GM23338 (cell line): ENCODE measurements at regions not wholly inside any gene's neighbourhood (a gene's known extent, or its start where the extent isn't known, plus 50 kb on each side); places are given as distances from the start of the nearest gene placed in this dataset.

Experiments used
- ATAC-seq: fragments of 200-7000 bp; cut with Tn5 transposase; 3 replicates; pipeline ENCODE4 v1.9.1; 2020
- DNase-seq: peaks from one replicate; pipeline ENCODE4 v3.0.0-alpha.2; 2015; ENCODE audit warnings: low spot score
- H2AFZ ChIP-seq: fragments of 200-600 bp; sonication (generic); 2 replicates; pipeline ENCODE4 v1.8.0; 2016; ENCODE audit warnings: antibody characterized with exemption, mild to moderate bottlenecking, moderate library complexity
- H3F3A ChIP-seq: fragments of 200-600 bp; sonication (generic); replicated peaks from 2 replicates; pipeline ENCODE4 v1.8.0; 2017; ENCODE audit warnings: antibody characterized with exemption, mixed run types, low read depth
- H3K27ac ChIP-seq: fragments of 200-600 bp; sonication (generic); 2 replicates; pipeline ENCODE4 v1.6.1; 2016; ENCODE audit warnings: low read depth
- H3K27me3 ChIP-seq: fragments of 200-600 bp; sonication (generic); 2 replicates; pipeline ENCODE4 v1.8.0; 2016; ENCODE audit warnings: mild to moderate bottlenecking, mixed run types, moderate library complexity; ENCODE audit not compliant: insufficient read depth
- H3K36me3 ChIP-seq: fragments of 200-600 bp; sonication (generic); 2 replicates; pipeline ENCODE4 v1.8.0; 2016; ENCODE audit warnings: mild to moderate bottlenecking; ENCODE audit not compliant: insufficient read depth
- H3K4me1 ChIP-seq: fragments of 200-600 bp; sonication (generic); 2 replicates; pipeline ENCODE4 v1.8.0; 2016; ENCODE audit warnings: mild to moderate bottlenecking, moderate library complexity; ENCODE audit not compliant: insufficient read depth
- H3K4me2 ChIP-seq: fragments of 200-600 bp; sonication (generic); 2 replicates; pipeline ENCODE4 v1.7.1; 2017; ENCODE audit warnings: mixed run types
- H3K4me3 ChIP-seq: fragments of 200-600 bp; sonication (generic); 2 replicates; pipeline ENCODE4 v1.6.1; 2016; ENCODE audit warnings: mixed run types
- H3K79me2 ChIP-seq: fragments of 200-600 bp; sonication (generic); replicated peaks from 2 replicates; pipeline ENCODE4 v1.8.0; 2017; ENCODE audit warnings: mild to moderate bottlenecking; ENCODE audit not compliant: insufficient read depth
- H3K9me2 ChIP-seq: fragments of 200-600 bp; sonication (generic); 2 replicates; pipeline ENCODE4 v1.8.0; 2017; ENCODE audit not compliant: insufficient read depth
- H4K20me1 ChIP-seq: fragments of 200-600 bp; sonication (generic); replicated peaks from 2 replicates; pipeline ENCODE4 v1.8.0; 2017; ENCODE audit warnings: mild to moderate bottlenecking; ENCODE audit not compliant: insufficient read depth
- H3K27ac Mint-ChIP-seq: 2 replicates; pipeline ENCODE4 v1.8.0; 2020; ENCODE audit warnings: inconsistent platforms, mild to moderate bottlenecking, moderate library complexity, mixed read lengths
- H3K27me3 Mint-ChIP-seq: 3 replicates; pipeline ENCODE4 v1.8.0; 2022; ENCODE audit warnings: low read depth, mild to moderate bottlenecking, moderate library complexity, mixed read lengths, inconsistent platforms; ENCODE audit not compliant: insufficient read depth, poor library complexity
- H3K36me3 Mint-ChIP-seq: 3 replicates; pipeline ENCODE4 v1.8.0; 2021; ENCODE audit warnings: low read depth, mild to moderate bottlenecking, inconsistent platforms, moderate library complexity, mixed read lengths
- H3K4me1 Mint-ChIP-seq: 3 replicates; pipeline ENCODE4 v1.8.0; 2020; ENCODE audit warnings: mild to moderate bottlenecking, inconsistent platforms, mixed read lengths
- H3K4me3 Mint-ChIP-seq: 3 replicates; pipeline ENCODE4 v1.8.0; 2021; ENCODE audit warnings: moderate library complexity, mild to moderate bottlenecking, inconsistent platforms, mixed read lengths
- H3K9me3 Mint-ChIP-seq: 3 replicates; pipeline ENCODE4 v1.8.0; 2020; ENCODE audit warnings: moderate library complexity, mild to moderate bottlenecking, inconsistent platforms, mixed read lengths
- CREB1 ChIP-seq: fragments of 250-450 bp; sonication (Bioruptor Pico); IDR thresholded peaks from 2 replicates; pipeline ENCODE4 v1.5.0; 2020; ENCODE audit warnings: low read depth, mild to moderate bottlenecking, moderate library complexity
- EZH2 ChIP-seq: fragments of 200-600 bp; sonication (generic); IDR thresholded peaks from one replicate; pipeline ENCODE4 v1.8.0; 2017; ENCODE audit warnings: antibody characterized with exemption, mild to moderate bottlenecking, low read depth; ENCODE audit not compliant: unreplicated experiment
- NANOG ChIP-seq: IDR thresholded peaks from 2 replicates; pipeline ENCODE4 v1.6.1; 2016; ENCODE audit warnings: antibody characterized with exemption, borderline replicate concordance
- TF ChIP-seq, protein P1 (sequence below): IDR thresholded peaks from one replicate; pipeline ENCODE4 v1.6.1; 2018; ENCODE audit warnings: antibody characterized with exemption; ENCODE audit not compliant: unreplicated experiment
- TF ChIP-seq, protein P2 (sequence below): IDR thresholded peaks from 2 replicates; pipeline ENCODE4 v1.6.1; 2016; ENCODE audit warnings: antibody characterized with exemption
- TF ChIP-seq, protein P3 (sequence below), 2 experiments: fragments of 200-600 bp in 1 of 2; sonication (generic) in 1 of 2; conservative IDR thresholded peaks; 2 replicates each; pipeline versions ENCODE4 v1.5.1 to v1.6.1; 2016 to 2017; ENCODE audit warnings: antibody characterized with exemption in 2 of 2, low read depth in 2 of 2, mild to moderate bottlenecking in 2 of 2, moderate library complexity in 1 of 2
- TF ChIP-seq, protein P4 (sequence below): fragments of 250-450 bp; sonication (Bioruptor Pico); IDR thresholded peaks from 2 replicates; pipeline ENCODE4 v1.5.0; 2020; ENCODE audit warnings: mild to moderate bottlenecking, moderate library complexity

DNA sequence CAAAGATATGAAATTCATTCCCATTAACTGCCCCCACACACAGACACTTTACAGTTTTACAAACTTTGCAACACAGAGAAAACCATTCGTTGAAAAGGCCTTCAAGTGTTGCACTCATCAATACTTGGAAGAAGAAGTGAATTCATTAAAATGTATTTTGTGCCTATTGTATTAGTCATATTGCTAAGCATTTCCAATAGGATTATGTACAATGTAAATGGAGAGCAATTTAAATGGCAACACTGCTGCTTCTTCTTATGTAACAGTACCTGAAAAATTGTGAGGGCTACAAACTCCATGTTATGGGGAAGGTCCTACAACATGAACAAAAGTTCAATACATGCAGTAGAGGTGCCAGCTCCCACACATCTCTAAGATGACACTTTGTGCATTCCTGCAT is 209.3 kb upstream of the POGK start:
- Histone ChIP-seq H3K36me3 (no peaks in the 10 kb centered on the region), H3K4me2 (no peak overlapping the region), H3K79me2 (no peaks in the 10 kb centered on the region), H2AFZ (no peak overlapping the region), H3F3A (no peaks in the 10 kb centered on the region), H3K4me1 (no peaks in the 10 kb centered on the region), H3K27ac (no peak overlapping the region), H3K9me2 (0 out of 2 replicates have a peak, but pooled peaks cover 3% of the 10 kb centered on the region), H4K20me1 (no peaks in the 10 kb centered on the region), H3K4me3 (no peak overlapping the region), H3K27me3 (no peaks in the 10 kb centered on the region)
- no peaks in the 10 kb centered on the region for H3K36me3 Mint-ChIP-seq
- H3K4me3 Mint-ChIP-seq, result no peak overlapping the region
- H3K27me3 Mint-ChIP-seq, result no peaks in the 10 kb centered on the region
- TF ChIP-seq EZH2 (no peak), NANOG (no peak), CREB1 (CRISPR knock-in tag) (no peak)
- TF ChIP-seq, protein P1, sequence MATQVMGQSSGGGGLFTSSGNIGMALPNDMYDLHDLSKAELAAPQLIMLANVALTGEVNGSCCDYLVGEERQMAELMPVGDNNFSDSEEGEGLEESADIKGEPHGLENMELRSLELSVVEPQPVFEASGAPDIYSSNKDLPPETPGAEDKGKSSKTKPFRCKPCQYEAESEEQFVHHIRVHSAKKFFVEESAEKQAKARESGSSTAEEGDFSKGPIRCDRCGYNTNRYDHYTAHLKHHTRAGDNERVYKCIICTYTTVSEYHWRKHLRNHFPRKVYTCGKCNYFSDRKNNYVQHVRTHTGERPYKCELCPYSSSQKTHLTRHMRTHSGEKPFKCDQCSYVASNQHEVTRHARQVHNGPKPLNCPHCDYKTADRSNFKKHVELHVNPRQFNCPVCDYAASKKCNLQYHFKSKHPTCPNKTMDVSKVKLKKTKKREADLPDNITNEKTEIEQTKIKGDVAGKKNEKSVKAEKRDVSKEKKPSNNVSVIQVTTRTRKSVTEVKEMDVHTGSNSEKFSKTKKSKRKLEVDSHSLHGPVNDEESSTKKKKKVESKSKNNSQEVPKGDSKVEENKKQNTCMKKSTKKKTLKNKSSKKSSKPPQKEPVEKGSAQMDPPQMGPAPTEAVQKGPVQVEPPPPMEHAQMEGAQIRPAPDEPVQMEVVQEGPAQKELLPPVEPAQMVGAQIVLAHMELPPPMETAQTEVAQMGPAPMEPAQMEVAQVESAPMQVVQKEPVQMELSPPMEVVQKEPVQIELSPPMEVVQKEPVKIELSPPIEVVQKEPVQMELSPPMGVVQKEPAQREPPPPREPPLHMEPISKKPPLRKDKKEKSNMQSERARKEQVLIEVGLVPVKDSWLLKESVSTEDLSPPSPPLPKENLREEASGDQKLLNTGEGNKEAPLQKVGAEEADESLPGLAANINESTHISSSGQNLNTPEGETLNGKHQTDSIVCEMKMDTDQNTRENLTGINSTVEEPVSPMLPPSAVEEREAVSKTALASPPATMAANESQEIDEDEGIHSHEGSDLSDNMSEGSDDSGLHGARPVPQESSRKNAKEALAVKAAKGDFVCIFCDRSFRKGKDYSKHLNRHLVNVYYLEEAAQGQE, result no peak
- TF ChIP-seq, protein P2, sequence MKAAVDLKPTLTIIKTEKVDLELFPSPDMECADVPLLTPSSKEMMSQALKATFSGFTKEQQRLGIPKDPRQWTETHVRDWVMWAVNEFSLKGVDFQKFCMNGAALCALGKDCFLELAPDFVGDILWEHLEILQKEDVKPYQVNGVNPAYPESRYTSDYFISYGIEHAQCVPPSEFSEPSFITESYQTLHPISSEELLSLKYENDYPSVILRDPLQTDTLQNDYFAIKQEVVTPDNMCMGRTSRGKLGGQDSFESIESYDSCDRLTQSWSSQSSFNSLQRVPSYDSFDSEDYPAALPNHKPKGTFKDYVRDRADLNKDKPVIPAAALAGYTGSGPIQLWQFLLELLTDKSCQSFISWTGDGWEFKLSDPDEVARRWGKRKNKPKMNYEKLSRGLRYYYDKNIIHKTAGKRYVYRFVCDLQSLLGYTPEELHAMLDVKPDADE, result no peak
- TF ChIP-seq, protein P3, sequence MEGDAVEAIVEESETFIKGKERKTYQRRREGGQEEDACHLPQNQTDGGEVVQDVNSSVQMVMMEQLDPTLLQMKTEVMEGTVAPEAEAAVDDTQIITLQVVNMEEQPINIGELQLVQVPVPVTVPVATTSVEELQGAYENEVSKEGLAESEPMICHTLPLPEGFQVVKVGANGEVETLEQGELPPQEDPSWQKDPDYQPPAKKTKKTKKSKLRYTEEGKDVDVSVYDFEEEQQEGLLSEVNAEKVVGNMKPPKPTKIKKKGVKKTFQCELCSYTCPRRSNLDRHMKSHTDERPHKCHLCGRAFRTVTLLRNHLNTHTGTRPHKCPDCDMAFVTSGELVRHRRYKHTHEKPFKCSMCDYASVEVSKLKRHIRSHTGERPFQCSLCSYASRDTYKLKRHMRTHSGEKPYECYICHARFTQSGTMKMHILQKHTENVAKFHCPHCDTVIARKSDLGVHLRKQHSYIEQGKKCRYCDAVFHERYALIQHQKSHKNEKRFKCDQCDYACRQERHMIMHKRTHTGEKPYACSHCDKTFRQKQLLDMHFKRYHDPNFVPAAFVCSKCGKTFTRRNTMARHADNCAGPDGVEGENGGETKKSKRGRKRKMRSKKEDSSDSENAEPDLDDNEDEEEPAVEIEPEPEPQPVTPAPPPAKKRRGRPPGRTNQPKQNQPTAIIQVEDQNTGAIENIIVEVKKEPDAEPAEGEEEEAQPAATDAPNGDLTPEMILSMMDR (conservative IDR thresholded peaks at IDR 0.05; ENCODE audit: low read depth in 2 of 2), result no peak
- TF ChIP-seq, protein P4, sequence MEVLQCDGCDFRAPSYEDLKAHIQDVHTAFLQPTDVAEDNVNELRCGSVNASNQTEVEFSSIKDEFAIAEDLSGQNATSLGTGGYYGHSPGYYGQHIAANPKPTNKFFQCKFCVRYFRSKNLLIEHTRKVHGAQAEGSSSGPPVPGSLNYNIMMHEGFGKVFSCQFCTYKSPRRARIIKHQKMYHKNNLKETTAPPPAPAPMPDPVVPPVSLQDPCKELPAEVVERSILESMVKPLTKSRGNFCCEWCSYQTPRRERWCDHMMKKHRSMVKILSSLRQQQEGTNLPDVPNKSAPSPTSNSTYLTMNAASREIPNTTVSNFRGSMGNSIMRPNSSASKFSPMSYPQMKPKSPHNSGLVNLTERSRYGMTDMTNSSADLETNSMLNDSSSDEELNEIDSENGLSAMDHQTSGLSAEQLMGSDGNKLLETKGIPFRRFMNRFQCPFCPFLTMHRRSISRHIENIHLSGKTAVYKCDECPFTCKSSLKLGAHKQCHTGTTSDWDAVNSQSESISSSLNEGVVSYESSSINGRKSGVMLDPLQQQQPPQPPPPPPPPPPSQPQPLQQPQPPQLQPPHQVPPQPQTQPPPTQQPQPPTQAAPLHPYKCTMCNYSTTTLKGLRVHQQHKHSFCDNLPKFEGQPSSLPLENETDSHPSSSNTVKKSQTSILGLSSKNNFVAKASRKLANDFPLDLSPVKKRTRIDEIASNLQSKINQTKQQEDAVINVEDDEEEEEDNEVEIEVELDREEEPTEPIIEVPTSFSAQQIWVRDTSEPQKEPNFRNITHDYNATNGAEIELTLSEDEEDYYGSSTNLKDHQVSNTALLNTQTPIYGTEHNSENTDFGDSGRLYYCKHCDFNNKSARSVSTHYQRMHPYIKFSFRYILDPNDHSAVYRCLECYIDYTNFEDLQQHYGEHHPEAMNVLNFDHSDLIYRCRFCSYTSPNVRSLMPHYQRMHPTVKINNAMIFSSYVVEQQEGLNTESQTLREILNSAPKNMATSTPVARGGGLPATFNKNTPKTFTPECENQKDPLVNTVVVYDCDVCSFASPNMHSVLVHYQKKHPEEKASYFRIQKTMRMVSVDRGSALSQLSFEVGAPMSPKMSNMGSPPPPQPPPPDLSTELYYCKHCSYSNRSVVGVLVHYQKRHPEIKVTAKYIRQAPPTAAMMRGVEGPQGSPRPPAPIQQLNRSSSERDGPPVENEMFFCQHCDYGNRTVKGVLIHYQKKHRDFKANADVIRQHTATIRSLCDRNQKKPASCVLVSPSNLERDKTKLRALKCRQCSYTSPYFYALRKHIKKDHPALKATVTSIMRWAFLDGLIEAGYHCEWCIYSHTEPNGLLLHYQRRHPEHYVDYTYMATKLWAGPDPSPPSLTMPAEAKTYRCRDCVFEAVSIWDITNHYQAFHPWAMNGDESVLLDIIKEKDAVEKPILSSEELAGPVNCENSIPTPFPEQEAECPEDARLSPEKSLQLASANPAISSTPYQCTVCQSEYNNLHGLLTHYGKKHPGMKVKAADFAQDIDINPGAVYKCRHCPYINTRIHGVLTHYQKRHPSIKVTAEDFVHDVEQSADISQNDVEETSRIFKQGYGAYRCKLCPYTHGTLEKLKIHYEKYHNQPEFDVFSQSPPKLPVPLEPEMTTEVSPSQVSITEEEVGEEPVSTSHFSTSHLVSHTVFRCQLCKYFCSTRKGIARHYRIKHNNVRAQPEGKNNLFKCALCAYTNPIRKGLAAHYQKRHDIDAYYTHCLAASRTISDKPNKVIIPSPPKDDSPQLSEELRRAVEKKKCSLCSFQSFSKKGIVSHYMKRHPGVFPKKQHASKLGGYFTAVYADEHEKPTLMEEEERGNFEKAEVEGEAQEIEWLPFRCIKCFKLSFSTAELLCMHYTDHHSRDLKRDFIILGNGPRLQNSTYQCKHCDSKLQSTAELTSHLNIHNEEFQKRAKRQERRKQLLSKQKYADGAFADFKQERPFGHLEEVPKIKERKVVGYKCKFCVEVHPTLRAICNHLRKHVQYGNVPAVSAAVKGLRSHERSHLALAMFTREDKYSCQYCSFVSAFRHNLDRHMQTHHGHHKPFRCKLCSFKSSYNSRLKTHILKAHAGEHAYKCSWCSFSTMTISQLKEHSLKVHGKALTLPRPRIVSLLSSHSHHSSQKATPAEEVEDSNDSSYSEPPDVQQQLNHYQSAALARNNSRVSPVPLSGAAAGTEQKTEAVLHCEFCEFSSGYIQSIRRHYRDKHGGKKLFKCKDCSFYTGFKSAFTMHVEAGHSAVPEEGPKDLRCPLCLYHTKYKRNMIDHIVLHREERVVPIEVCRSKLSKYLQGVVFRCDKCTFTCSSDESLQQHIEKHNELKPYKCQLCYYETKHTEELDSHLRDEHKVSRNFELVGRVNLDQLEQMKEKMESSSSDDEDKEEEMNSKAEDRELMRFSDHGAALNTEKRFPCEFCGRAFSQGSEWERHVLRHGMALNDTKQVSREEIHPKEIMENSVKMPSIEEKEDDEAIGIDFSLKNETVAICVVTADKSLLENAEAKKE, result no peak
- H3K4me1 Mint-ChIP-seq, result no peaks in the 10 kb centered on the region
- H3K27ac Mint-ChIP-seq, result no peak overlapping the region
- no peak for DNase-seq
- no peaks in the 10 kb centered on the region for H3K9me3 Mint-ChIP-seq
- ATAC-seq, result no peak
